GM19238 (cell line): ENCODE measurements at regions not wholly inside any gene's neighbourhood (a gene's known extent, or its start where the extent isn't known, plus 50 kb on each side); places are given as distances from the start of the nearest gene placed in this dataset.
"Not testable (repeated sequence)": the region's sequence is repeated elsewhere in the genome, so short reads cannot be mapped to it uniquely, and the experiment has no call there.

Source experiments
- DNase-seq: peaks from one replicate; pipeline ENCODE4 v3.0.0; 2011; ENCODE audit warnings: low spot score; ENCODE audit not compliant: insufficient read length

GRCh38 chr4:66328803-66329574, 658.7 kb upstream of the EPHA5 start:
- no peak for DNase-seq

DNA sequence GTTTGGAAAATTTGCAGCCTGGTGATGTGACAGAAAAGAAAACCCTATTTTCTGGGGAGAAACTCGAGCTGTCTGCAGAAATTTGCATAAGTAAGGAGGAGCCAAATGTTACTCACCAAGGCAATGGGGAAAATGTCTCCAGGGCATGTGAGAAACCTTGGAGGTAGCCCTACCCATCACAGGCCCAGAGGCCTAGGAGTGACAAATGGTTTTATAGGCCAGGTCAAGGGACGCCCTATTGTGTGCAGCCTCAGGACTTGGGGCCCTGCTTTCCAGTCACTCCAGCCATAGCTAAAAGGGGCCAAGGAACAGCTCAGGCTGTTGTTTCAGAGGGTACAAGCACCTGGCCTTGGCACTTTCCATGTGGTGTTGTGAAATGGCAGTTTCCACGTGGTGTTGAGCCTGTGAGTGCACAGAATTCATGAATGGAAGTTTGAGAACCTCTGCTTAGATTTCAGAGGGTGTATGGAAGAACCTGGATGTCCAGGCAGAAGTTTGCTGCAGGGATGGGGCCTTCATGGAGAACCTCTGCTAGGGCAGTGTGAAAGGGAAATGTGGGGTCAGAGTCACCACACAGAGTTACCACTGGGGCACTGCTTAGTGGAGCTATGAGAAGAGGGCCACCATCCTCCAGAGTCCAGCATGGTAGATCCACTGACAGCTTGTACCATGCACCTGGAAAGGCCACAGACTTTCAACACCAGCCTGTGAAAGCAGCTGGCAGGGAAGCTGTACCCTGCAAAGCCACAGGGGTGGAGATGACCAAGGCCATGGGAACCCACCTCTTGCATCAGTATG, 637.6 kb upstream of the EPHA5 start:
- DNase-seq = no peak

DNA sequence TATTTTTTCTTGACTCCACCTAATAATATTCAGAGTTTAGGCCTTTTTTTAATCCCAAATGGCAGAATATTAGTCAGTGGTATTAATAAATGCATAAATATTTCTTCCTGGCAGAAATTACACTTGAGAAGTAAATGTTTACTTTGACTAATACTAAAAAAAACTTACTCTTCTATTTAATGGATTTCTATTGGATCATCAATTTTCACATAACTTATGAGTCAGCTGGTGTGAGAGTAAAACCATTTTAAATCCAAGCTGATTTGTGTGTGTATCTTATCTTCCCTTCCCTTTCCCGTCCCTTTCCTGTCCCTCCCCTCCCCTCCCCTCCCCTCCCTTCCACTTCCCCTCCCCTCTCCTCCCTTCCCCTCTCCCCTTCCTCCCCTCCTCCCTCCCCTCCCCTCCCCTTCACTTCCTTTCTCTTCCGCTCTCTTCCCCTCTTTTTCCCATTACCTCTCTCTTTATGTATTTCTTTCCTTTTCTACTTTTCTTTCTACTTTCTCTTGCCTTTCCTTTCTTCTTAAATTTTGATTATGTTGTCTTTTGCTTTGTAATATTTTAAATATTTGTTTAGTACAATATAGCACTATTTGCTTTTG, 630.1 kb upstream of the EPHA5 start:
- DNase-seq = no peak

DNA sequence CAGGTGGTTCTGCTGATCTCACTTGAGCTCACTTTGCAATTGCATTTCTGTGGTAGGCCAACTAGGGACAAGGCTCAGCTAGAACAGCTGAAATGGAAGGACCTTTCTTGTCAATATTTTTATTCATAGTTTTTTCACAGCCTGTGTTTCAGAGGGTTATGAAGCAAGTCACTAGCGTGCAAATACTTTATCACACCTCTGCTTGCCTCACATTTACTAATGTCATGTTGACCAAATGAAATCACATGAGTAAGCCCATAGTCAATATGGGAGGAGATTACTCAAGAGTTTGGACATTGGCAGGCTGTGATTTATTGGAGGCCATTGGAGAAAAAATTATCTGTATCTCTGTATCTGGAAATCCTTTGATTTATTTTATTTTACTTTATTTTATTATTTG, 628.3 kb upstream of the EPHA5 start:
- DNase-seq = no peak

DNA sequence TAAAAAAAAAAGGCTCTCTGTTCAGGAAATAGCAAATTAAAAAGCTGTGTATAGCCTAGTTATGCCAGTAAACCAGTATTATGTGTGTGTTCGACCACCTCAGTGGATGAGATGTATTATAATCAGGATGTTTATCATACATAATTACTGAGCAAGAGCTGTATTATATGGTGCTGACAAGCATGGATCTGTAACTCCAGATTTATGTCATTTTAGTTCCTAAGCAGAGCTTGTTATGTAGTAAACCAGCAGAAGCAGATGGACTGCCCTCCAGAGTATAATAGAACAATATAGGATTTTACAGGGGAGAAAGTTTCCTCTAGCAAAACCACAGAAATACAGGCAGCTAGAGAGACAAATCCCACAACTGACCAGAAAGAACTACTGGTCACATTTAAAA, 627.4 kb upstream of the EPHA5 start:
- DNase-seq = no peak

DNA sequence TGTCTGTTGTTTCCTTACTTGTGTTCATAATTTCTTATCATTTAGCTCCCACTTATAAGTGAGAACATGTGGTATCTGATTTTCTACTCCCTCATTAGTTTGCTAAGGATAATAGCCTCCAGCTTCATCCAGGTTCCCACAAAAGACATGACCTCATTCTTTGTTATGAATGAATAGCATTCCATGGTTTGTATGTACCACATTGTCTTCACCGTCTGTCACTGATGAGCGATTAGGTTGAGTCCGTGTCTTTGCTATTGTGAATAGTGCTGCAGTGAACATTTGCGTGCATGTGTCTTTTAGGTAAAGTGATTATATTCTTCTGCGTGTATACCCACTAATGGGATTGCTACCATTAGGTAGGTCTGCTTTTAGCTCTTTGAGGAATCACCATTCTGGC, 624.3 kb upstream of the EPHA5 start:
- DNase-seq = no peak

GRCh38 chr4:66284991-66285451, 614.7 kb upstream of the EPHA5 start:
- no peak for DNase-seq

DNA sequence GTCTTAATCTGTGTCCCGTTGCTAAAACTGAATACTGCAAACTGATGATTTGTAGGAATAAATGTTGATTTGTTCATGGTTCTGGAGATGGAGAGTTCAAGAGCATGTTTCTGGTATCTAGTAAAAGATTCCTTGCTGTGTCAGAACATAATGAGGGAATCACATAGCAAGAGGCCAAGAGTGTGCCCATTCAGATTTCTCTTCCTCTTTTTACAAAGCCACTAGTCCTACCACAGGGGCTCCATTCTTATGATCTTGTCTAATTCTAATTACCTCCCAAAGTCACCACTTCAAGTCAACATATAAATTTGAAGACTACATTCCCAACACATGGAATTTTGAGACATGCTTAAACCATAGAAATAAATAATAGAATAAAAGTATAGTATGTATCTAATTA, 608.8 kb upstream of the EPHA5 start:
- no peak for DNase-seq

- no peak for DNase-seq
Observed at GRCh38 chr4:66275411-66276038, 605.2 kb upstream of the EPHA5 start.

GRCh38 chr4:66273110-66273509, 602.8 kb upstream of the EPHA5 start:
- no peak for DNase-seq

DNA sequence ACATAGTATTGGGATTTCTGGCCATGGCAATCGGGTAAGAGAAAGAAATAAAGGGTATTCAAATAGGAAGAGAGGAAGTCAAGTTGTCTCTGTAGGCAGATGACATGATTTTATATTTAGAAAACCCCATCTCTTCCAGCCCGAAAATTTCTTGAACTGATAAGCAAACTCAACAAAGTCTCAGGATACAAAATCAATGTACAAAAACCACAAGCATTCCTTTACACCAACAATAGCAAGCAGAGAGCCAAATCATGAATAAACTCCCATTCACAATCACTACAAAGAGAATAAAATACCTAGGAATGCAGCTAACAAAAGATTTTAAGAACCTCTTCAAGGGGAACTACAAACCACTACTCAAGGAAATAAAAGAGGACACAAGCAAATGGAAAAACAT, 600.1 kb upstream of the EPHA5 start:
- DNase-seq = not testable (repeated sequence)

DNA sequence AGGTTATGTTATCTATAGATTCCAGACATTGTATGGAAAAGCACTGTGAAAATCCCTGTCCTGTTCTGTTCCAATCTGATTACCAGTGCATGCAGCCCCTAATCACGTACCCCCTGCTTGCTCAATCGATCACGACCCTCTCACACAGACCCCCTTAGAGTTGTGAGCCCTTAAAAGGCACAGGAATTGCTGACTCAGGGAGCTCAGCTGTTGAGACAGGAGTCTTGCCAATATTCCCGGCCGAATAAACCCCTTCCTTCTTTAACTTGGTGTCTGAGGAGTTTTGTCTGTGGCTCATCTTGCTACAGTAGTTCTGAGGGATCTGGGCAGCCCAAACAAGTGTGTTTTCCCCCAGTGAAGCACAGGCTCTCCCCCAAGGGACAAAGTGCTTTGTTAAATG, 596.3 kb upstream of the EPHA5 start:
- DNase-seq = not testable (repeated sequence)

- no peak for DNase-seq
Observed at GRCh38 chr4:66266035-66266434, 595.7 kb upstream of the EPHA5 start.

DNA sequence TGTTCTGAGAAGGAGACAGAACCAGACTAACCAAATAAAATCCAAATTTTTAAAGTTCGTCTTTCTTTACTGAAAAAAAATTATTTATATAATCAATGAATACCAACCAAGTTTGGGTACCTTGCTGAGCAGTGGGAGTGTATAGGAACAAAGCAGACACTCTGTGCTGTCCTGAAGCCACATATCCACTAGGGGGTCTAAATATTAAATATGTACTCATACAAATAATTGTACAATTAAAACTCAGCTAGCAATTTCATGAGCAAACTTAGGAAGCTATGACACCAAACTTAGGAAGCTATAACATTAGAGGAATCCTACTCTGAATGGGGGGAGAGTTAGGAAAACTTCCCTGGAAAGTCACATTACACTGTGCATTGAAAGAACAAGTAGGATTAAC, 582.0 kb upstream of the EPHA5 start:
- no peak for DNase-seq

DNA sequence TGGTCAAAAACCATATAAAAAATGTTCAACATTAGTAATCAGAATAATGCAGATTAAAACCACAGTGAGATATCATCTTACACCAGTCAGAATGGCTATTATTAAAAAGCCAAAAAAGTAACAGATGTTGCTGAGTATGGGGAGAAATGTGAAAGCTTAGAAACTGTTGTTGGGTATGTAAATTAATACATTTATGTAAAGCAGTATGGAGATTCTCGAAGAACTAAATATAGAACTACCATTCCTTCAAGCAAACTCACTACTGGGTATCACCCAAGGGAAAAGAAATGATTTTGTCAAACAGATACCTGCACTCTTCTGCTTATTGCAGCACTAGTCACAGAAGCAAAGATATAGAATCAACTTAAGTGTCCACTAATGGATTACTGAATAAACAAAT, 576.4 kb upstream of the EPHA5 start:
- DNase-seq = no peak

- DNase-seq = no peak
Observed at GRCh38 chr4:66235876-66236275, 565.6 kb upstream of the EPHA5 start.

GRCh38 chr4:66229885-66230284, 559.6 kb upstream of the EPHA5 start:
- no peak for DNase-seq

- DNase-seq = no peak
Observed at GRCh38 chr4:66225539-66225938, 555.2 kb upstream of the EPHA5 start.

GRCh38 chr4:66223068-66223703, 552.9 kb upstream of the EPHA5 start:
- DNase-seq = no peak

- no peak for DNase-seq
Observed at GRCh38 chr4:66219401-66219800, 549.1 kb upstream of the EPHA5 start.

GRCh38 chr4:66216252-66216651, 546.0 kb upstream of the EPHA5 start:
- no peak for DNase-seq
